ENCODE measurements at regions not wholly inside any gene's neighbourhood (a gene's known extent, or its start where the extent isn't known, plus 50 kb on each side); places are given as distances from the start of the nearest gene placed in this dataset.

DNA sequence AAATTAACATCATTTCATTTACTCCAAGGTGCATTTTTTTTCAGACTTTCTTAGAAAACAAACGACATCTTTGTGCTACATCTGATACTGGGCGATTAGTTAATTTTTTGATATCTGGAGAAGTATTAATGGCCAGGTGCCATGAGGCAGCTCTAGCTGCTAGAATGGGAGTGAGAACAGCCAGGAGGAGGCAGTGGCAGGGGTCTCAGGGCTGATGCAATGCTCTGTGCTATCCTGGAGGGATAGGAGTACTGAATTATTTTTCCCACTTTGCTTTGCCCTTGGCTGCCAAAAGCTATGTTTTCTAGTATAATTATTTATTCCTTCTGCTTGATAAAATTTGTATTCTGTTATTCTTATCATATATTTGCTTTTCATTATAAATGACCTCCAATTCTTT lies 133.6 kb upstream of the NOX3 start:
- DNase-seq (no peak), ATAC-seq (no peak)
- H3K27me3 Mint-ChIP-seq = peaks cover 7% of the 10 kb centered on the region
- H3K36me3 Mint-ChIP-seq (ENCODE audit: low read depth) = no peaks in the 10 kb centered on the region
- no peaks in the 10 kb centered on the region for H3K4me1 Mint-ChIP-seq
- H3K4me3 Mint-ChIP-seq = no peak overlapping the region
- H3K27ac Mint-ChIP-seq = no peak overlapping the region
- H3K9me3 Mint-ChIP-seq = no peaks in the 10 kb centered on the region

DNA sequence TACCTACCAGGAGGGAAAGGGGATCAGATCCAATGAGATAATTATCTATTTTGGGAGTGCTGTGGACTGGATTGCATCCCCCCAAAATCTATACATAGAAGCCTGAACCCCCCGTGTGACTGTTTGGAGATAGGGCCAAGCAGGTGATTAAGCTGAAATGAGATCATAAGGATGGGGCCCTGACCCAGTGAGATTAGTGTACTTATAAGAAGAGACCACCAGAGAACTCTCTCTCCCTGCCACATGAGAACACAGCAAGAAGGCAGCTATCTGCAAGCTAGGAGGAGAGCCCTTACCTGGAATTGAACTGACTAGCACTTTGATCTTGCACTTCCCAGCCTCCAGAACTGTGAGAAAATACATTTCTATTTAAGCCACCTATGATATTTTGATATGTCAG lies 132.2 kb upstream of the NOX3 start:
- H3K4me1 Mint-ChIP-seq = no peaks in the 10 kb centered on the region
- ATAC-seq (no peak), DNase-seq (no peak)
- no peak overlapping the region for H3K27ac Mint-ChIP-seq
- no peaks in the 10 kb centered on the region for H3K9me3 Mint-ChIP-seq
- H3K27me3 Mint-ChIP-seq = peaks cover 6% of the 10 kb centered on the region
- no peaks in the 10 kb centered on the region for H3K36me3 Mint-ChIP-seq (ENCODE audit: low read depth)
- no peak overlapping the region for H3K4me3 Mint-ChIP-seq

DNA sequence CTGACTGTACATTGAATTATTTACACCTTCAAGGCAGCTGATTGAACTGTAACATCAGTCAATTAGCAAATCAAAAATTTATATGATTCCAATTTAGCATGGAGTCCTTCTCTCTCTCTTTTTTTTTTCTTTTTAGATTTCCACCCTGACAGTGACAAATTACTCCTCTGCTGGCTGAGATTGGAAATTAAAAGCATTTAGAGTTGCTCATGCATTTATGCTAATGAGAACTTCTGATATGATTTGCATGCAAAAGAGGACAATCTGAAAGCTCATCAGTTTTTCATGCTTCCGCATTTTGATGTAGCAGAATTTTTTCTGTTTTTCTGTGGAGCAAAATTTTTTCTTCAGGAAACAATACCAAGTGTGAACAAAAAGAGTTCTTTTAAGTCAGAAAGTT lies 130.5 kb upstream of the NOX3 start:
- Mint-ChIP-seq H3K27me3 (peaks cover under 1% of the 10 kb centered on the region), H3K4me1 (no peaks in the 10 kb centered on the region), H3K27ac (no peak overlapping the region), H3K9me3 (no peaks in the 10 kb centered on the region), H3K36me3 (ENCODE audit: low read depth) (no peaks in the 10 kb centered on the region), H3K4me3 (no peak overlapping the region)
- DNase-seq (no peak), ATAC-seq (no peak)

DNA sequence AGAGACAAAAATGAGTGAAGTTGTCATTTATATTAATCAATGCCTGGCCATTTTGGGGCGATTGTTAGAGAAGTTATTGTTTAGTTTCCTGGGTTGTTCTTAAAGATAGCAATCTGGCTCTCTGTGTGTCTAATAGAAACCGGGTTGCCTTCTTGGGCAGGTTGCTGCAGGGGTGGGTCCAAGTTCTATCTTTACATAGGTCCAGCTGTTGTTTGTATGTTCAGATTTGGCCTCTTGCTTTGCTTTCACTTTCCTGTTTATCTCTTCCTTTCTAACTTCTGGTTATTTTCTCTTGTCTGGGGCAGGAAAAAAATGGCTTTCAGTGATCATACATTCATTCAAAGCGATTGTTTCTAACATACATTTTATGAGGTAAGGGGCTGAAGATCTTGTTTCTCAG lies 128.4 kb upstream of the NOX3 start:
- Mint-ChIP-seq H3K4me1 (no peaks in the 10 kb centered on the region), H3K9me3 (no peaks in the 10 kb centered on the region), H3K27ac (no peak overlapping the region), H3K27me3 (no peaks in the 10 kb centered on the region), H3K36me3 (ENCODE audit: low read depth) (no peaks in the 10 kb centered on the region), H3K4me3 (no peak overlapping the region)
- DNase-seq (no peak), ATAC-seq (no peak)

DNA sequence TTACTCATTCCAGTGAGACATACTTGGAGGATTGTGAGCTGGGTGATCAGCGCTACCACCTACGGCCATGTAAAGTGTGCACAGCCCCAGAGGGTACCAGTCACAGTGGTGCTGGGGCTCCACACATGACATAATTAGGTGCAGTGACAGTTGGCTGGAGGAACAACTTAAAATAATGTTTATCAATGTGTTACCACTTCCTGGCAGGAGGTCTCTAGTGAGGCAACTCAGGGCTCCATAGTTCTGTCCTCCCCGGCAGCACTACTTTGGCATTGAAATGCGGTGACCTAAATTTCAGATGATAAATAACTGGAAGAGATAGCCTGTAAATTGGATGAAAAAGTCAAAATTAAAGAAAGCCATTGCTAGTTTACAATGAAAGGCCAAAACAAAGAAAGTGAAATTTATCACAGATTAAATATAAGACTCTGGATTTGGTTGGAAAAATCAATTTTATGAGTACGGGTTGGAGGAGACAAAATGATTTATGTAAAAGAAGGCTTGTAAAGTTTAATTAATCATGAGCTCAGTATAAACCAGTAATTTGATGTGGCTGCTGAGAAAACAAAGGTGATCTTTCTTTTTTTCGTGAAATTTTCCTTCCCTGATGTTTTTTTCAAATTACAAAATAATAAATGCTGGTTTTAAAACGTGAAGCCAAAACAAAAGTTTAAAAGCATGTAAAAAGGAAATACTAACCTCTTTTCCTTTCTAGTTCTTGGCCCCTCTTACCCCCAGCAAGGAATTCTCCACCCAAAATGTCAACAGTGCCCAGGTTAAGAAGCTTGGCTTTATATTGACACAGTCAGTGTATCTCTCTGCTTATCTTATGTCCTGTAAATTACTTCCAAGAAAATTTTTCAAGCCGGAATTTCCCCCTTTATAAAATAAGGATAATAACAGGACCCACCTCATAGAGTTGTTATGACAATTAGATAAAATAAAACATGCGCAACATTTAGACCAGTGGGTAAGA lies 126.7 kb upstream of the NOX3 start:
- Mint-ChIP-seq H3K36me3 (ENCODE audit: low read depth) (no peaks in the 10 kb centered on the region), H3K27me3 (no peaks in the 10 kb centered on the region), H3K4me1 (no peaks in the 10 kb centered on the region), H3K4me3 (no peak overlapping the region), H3K27ac (no peak overlapping the region), H3K9me3 (no peaks in the 10 kb centered on the region)
- ATAC-seq (no peak), DNase-seq (no peak)

DNA sequence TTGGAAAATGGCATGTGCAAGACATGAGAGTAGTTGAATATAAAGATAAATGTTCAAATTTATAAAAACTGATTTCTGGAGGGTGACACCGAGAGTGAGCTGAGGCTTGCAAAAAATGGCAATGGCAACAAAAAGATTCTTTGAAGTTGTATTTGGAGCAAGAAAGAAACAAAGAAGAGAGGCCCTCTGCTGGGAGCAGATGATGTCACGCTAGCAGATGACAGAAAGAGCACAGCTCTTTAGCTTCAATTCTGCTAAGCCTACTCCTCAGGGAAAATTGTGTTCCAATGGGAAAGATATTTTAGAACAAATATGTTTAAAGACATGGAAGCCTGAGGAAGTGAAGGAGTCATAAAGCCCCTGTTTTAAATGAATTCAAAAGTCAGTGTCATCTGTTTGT lies 125.3 kb upstream of the NOX3 start:
- H3K36me3 Mint-ChIP-seq (ENCODE audit: low read depth) = no peaks in the 10 kb centered on the region
- ATAC-seq (no peak), DNase-seq (no peak)
- H3K9me3 Mint-ChIP-seq = no peaks in the 10 kb centered on the region
- H3K4me3 Mint-ChIP-seq = no peak overlapping the region
- H3K27me3 Mint-ChIP-seq = peaks cover 3% of the 10 kb centered on the region
- H3K27ac Mint-ChIP-seq = no peak overlapping the region
- no peaks in the 10 kb centered on the region for H3K4me1 Mint-ChIP-seq

DNA sequence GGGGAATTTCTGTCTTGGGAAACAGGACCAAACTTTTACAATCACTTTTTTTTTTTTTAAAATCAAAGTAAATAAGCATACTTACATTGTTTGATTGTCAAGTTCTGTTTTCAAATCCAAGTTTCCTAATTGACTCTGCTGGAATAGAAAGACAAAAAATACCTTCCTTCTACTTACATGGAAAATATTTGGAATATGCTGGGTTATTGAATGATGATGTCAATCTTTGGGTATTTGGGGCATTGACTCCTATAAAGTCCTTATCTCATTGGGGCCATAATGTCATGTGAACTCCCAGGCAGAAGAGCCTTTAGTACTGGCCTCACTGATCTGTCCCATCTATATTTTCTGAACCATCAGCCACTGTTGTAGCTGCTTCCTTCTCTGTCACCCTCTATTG lies 122.6 kb upstream of the NOX3 start:
- Mint-ChIP-seq H3K36me3 (ENCODE audit: low read depth) (no peaks in the 10 kb centered on the region), H3K4me1 (no peaks in the 10 kb centered on the region), H3K27ac (no peak overlapping the region), H3K9me3 (no peaks in the 10 kb centered on the region), H3K4me3 (no peak overlapping the region), H3K27me3 (peaks cover 5% of the 10 kb centered on the region)
- no peak for DNase-seq
- no peak for ATAC-seq

DNA sequence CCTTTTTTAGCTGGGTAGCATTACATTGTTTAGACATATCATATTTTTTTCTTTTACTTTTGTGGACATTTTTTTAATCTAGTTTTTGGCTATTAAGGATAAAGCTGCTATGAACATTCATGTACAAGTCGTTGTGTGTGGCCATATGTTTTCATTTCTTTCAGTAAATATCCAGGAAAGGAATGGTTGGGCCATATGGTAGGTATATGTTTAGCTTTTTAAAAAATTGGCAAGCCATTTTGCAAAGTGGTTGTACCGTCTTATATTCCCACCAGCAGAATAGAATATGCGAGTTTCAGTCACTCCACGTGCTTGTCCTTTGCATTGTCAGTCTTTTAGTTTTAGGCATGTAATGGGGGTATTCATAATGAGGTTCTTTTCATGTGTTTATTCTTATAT lies 106.3 kb upstream of the NOX3 start:
- Mint-ChIP-seq H3K27ac (no peak overlapping the region), H3K9me3 (no peaks in the 10 kb centered on the region), H3K27me3 (peaks cover 2% of the 10 kb centered on the region), H3K4me3 (no peak overlapping the region), H3K4me1 (no peaks in the 10 kb centered on the region), H3K36me3 (ENCODE audit: low read depth) (no peaks in the 10 kb centered on the region)
- ATAC-seq (no peak), DNase-seq (no peak)

DNA sequence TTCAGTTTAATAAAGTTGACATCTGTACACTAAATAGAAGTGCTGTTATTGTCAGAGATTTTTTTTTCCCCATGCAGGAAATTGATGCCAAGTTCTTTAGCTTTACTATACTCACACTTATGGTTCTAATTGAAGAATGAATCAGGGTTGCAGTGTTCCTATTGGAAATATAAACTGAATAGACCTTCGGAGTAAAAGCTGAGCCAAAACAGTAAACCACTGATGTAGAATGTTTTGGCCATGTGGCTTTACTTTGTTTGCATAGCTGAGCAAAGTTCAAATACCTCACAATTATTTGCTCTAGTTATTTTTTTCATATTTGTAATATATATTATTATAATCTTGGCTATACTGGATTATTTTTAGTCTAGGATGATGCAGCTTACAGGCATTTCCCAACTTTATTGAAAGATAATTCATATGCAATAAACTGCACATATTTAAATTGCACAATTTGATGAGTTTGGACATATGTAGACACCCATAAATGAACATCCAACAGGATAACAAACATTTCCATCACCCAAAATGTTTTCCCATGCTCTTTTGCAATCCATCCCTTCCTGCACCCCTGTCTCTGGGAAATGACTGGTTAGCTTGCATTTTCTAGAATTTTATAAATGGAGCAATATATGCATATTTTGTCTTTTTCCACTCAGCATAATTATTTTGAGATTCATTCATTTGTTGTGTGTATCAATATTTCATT lies 105.8 kb upstream of the NOX3 start:
- ATAC-seq (no peak), DNase-seq (no peak)
- Mint-ChIP-seq H3K9me3 (no peaks in the 10 kb centered on the region), H3K36me3 (ENCODE audit: low read depth) (no peaks in the 10 kb centered on the region), H3K27ac (no peak overlapping the region), H3K4me1 (no peaks in the 10 kb centered on the region), H3K27me3 (peaks cover 2% of the 10 kb centered on the region), H3K4me3 (no peak overlapping the region)

DNA sequence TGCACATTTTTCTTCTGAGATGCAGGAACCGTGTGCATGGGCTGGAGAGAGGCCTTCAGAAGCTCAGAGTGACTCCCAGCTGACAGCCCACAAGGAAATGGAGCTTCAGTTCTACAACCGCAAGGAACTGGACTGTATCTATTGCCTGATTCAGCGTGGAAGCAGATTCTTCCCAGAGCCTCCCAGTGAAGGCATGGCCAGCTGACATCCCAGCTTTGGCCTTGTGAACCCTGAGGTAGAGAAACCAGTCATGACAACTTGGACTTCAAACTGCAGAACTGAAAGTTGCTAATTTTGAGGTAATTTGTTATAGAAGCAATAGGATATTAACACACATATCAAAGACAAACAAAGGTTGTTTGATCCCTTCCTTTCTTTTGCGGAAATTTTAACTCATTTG lies 94.3 kb upstream of the NOX3 start:
- Mint-ChIP-seq H3K27ac (no peak overlapping the region), H3K4me1 (no peaks in the 10 kb centered on the region), H3K27me3 (no peaks in the 10 kb centered on the region), H3K36me3 (ENCODE audit: low read depth) (no peaks in the 10 kb centered on the region), H3K9me3 (no peaks in the 10 kb centered on the region), H3K4me3 (no peak overlapping the region)
- no peak for ATAC-seq
- DNase-seq = no peak

DNA sequence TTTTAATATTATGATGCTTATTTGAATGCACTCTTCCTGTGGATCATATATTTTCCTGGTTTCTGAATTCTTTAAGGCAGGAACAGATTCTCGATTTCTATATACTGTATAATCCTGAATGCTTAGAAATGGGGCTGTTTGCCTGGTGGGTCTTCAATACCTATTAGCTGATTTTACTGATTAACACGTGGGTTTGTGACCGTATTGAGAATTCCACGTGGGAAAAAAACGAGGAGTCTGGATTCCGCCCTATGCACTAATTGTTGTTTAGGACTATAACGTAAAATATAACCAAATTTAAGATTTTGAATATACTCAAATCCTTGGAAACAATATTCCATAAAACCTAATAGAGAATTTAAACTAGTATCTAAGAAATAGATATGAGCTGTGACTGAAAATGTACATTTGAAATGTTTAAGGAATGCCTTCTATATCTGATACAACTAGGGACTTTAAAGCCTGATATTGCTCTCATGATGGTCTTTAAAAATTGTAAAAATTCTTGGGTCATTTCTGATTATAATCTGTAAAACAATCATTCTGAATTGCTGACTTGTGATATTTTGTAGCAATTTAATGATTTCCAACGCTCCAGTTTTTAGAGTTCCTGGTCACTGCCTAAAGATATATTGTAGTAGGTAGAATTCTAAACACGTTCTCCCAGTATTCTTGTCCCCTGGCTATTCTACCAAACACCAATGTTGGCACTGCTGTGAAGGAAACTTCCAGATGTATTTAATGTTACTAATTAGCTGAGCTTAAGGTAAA lies 93.6 kb upstream of the NOX3 start:
- Mint-ChIP-seq H3K4me1 (no peaks in the 10 kb centered on the region), H3K36me3 (ENCODE audit: low read depth) (no peaks in the 10 kb centered on the region), H3K27ac (no peak overlapping the region), H3K27me3 (no peaks in the 10 kb centered on the region), H3K9me3 (no peaks in the 10 kb centered on the region), H3K4me3 (no peak overlapping the region)
- ATAC-seq = no peak
- no peak for DNase-seq

DNA sequence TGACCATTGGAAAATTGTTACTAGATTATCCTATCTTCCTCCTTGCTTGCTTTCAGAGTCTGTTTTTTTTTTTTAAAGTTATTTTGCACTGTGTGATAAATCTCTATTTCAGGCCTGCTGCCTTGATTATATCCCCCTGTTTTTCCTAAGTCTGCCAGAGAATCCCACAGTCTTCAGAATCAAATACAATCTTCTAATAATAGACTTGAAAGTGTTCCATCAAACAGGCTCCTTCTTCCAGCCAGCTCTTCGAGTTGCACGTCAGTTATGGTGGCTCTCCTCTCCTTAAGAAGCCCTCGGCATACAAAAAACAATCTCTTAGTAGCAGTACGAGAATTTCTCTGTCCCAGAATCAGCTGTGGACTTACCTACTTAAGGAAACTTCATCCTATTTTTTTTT lies 92.9 kb upstream of the NOX3 start:
- Mint-ChIP-seq H3K4me1 (no peaks in the 10 kb centered on the region), H3K27ac (no peak overlapping the region), H3K36me3 (ENCODE audit: low read depth) (no peaks in the 10 kb centered on the region), H3K4me3 (no peak overlapping the region), H3K9me3 (no peaks in the 10 kb centered on the region), H3K27me3 (no peaks in the 10 kb centered on the region)
- DNase-seq (no peak), ATAC-seq (no peak)

DNA sequence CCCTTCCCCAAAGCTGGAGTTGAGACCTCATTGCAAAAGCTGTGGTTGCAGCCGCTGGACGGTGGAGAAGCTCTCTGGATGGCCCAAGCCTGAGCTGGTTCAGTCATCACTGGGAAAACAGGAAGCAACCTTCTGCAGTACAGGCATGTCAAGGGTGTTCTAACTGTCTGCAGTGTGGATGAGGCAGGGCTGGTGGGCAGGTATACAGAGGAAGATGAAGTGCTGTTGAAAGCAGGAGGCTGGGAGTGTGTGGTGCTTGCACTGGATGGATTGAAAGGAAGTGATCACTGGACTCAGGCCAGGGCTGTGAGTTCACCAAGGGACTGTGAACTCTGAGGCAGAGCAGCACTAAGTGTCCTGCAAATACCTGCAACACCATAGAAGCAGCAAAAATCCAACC lies 89.0 kb upstream of the NOX3 start:
- ATAC-seq = no peak
- no peaks in the 10 kb centered on the region for H3K27me3 Mint-ChIP-seq
- H3K36me3 Mint-ChIP-seq (ENCODE audit: low read depth) = no peaks in the 10 kb centered on the region
- no peak overlapping the region for H3K4me3 Mint-ChIP-seq
- no peak overlapping the region for H3K27ac Mint-ChIP-seq
- no peaks in the 10 kb centered on the region for H3K4me1 Mint-ChIP-seq
- no peaks in the 10 kb centered on the region for H3K9me3 Mint-ChIP-seq
- DNase-seq = no peak

DNA sequence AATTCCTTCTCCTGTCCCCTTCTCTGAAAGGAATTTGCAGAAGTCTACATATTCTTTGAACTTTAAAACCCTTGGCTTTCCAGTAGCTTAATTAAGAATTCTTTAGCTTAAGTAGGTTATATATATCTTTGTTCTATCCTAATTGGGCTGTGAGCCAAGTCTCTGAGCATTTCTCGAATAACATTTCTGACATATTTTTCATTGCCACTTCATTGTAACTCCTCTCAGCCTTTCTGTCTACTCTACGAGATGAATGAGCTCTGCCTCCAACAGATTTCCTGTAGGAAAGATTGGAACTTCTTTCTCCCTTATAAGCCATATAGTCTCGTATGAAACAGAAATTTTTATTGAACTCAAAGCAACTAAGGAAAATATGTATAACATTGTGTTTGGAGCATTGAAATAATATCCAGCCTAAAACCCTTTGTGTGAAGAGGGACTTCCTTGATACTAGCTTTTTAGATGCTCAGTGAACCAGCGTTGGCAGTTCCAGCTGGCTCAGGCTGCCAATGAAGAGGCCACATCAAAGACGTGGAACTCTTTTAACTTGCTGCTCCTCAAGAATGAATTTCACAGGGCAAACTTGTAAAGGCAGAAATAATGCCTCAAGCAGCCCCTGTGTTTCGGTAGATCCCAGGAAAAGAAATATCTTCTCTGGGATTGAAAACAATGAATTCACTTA lies 87.7 kb upstream of the NOX3 start:
- H3K4me3 Mint-ChIP-seq = no peak overlapping the region
- no peak overlapping the region for H3K27ac Mint-ChIP-seq
- DNase-seq (no peak), ATAC-seq (no peak)
- H3K27me3 Mint-ChIP-seq = no peaks in the 10 kb centered on the region
- no peaks in the 10 kb centered on the region for H3K36me3 Mint-ChIP-seq (ENCODE audit: low read depth)
- no peaks in the 10 kb centered on the region for H3K4me1 Mint-ChIP-seq
- no peaks in the 10 kb centered on the region for H3K9me3 Mint-ChIP-seq

Data from activated naive CD8-positive, alpha-beta T cell treated with anti-CD3 and anti-CD28 coated beads, Interleukin-2, amount 50 U/mL, for 24 hours (primary cell).